Hematopoietic multipotent progenitor cell treated with erythropoietin and hydrocortisone succinate and interleukin-3 and kit ligand, for 6 days (in vitro differentiated cells): ENCODE measurements at regions not wholly inside any gene's neighbourhood (a gene's known extent, or its start where the extent isn't known, plus 50 kb on each side); places are given as distances from the start of the nearest gene placed in this dataset.
"Not testable (repeated sequence)": the region's sequence is repeated elsewhere in the genome, so short reads cannot be mapped to it uniquely, and the experiment has no call there.

Source experiments
- DNase-seq: peaks from one replicate; pipeline ENCODE4 v3.0.0-alpha.2; 2015

- DNase-seq, result no peak
Measured at GRCh38 chr2:236979664-236980063, 106.0 kb upstream of the COPS8 start.

- no peak for DNase-seq
Measured at GRCh38 chr2:236980961-236981360, 104.7 kb upstream of the COPS8 start.

GRCh38 chr2:236981701-236982485 lies 103.8 kb upstream of the COPS8 start:
- DNase-seq, result no peak

GRCh38 chr2:236982693-236983455 lies 102.8 kb upstream of the COPS8 start:
- no peak for DNase-seq

GRCh38 chr2:236984046-236984445 lies 101.6 kb upstream of the COPS8 start:
- DNase-seq, result no peak

- no peak for DNase-seq
Measured at GRCh38 chr2:236985761-236986339, 99.8 kb upstream of the COPS8 start.

- DNase-seq, result no peak
Measured at GRCh38 chr2:236986524-236987330, 99.0 kb upstream of the COPS8 start.

GRCh38 chr2:236988216-236988615 lies 97.5 kb upstream of the COPS8 start:
- DNase-seq, result no peak

- DNase-seq, result no peak
Measured at GRCh38 chr2:236988690-236989624, 96.7 kb upstream of the COPS8 start.

GRCh38 chr2:236990552-236990951 lies 95.1 kb upstream of the COPS8 start:
- no peak for DNase-seq

GRCh38 chr2:236991874-236992273 lies 93.8 kb upstream of the COPS8 start:
- DNase-seq, result no peak

GRCh38 chr2:236993286-236993685 lies 92.4 kb upstream of the COPS8 start:
- DNase-seq, result no peak

- DNase-seq, result no peak
Measured at GRCh38 chr2:236994361-236994760, 91.3 kb upstream of the COPS8 start.

GRCh38 chr2:236997069-236997715 lies 88.5 kb upstream of the COPS8 start:
- DNase-seq, result no peak

GRCh38 chr2:236998236-236998635 lies 87.5 kb upstream of the COPS8 start:
- DNase-seq, result no peak

GRCh38 chr2:236998758-236999157 lies 86.9 kb upstream of the COPS8 start:
- no peak for DNase-seq

GRCh38 chr2:237000481-237000880 lies 85.2 kb upstream of the COPS8 start:
- DNase-seq, result no peak

GRCh38 chr2:237005341-237005740 lies 80.3 kb upstream of the COPS8 start:
- DNase-seq, result not testable (repeated sequence)

GRCh38 chr2:237011206-237011795 lies 74.4 kb upstream of the COPS8 start:
- no peak for DNase-seq

- no peak for DNase-seq
Measured at GRCh38 chr2:237012004-237012403, 73.7 kb upstream of the COPS8 start.
